ENCODE measurements at regions not wholly inside any gene's neighbourhood (a gene's known extent, or its start where the extent isn't known, plus 50 kb on each side); places are given as distances from the start of the nearest gene placed in this dataset.

DNA sequence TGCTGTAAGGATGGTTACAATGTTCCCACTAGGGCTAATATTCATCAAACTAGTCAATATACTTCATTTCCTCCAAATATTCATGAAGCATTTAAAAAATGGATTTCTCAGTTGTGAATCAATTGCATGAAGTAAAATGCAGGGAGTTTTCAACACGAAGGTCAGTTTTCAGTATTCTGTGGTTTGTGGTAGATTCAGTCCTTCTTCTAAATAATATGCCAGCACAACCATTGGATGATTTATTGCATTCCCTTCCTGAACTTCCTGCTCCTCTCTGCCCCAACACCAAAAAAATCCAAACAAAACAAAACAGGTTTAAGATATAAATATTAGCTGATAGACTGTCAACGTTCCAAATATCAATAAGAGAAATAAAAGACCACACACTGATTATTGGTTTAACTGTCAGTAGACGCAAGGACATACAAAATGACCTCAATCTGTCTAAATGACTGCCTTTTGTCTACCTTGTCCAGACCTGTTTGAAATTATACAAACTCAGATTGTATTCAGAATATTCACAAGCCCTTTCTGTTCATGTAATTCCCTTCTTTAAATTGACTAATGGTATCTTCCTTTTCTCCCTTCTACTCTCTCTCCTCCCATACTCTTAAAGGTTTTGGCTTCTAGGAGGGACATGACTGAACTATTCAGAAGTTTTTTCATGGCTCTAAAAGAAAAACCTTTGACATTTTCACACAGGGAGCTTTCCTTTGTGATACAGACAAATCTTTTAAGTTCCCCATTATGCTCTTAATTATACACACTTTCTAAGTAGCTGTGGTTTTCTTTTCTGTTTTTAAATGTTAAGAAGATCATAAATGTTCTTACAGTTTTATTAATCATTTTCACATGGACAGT is 92.6 kb upstream of the STT3B start:
- DNase-seq = no peak

DNA sequence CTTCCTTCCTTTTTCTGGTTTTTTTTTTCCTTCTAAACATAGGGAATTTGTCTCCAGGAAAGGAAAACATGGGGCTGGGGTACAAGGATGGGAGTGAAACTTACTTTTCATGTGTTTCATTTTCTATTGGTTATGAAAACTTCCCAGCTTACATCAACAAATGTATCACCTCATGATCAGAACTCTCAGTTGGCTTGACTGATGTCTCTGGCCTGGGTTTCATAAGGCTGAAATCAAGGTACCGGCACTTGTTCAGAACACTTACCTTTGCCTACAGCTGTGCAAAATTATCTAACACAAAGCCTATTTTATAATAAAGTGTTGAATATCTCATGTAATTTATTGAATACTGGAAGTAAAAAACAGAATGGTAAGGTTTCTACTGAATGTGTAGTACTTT is 91.8 kb upstream of the STT3B start:
- DNase-seq = no peak

DNA sequence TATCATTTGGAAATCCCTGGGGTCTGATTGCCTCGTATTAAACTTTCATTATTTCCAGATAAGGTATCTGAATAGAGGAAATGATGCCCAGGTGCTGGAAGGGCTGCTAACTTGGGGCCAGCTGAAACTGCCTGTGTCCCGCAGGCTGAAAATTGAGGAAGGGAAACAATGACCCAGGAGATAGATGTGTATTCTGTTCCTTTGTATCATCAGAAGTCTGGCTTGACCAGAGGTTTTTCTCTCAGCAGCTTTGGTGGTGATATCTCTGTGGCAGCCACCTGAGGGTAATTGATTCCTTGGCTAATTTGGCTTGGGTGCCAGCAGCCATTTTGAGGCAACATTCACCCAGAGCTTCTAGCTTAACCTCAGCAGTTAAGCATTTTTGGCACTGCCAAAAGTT is 90.0 kb upstream of the STT3B start:
- DNase-seq = no peak

- DNase-seq = no peak
Observed at GRCh38 chr3:31444220-31445142, 88.2 kb upstream of the STT3B start.

DNA sequence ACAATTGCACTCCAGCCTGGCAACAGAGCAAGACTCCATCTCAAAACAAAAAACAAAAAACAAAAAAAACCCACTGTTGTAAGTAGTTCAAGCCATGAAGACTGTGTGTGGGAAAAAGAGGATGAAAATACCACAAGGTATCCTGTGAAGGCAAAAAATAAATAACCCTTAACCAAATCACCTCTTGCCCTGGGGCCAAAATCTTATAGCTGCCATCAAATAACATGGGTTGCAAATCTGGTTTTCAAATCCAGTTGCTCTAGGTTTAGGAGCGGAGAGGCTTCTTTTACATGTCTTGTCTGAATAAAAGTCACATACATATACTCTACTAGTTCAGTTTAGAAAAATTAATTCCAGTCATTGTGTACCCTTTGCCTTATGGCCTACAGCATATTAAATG is 87.0 kb upstream of the STT3B start:
- no peak for DNase-seq

DNA sequence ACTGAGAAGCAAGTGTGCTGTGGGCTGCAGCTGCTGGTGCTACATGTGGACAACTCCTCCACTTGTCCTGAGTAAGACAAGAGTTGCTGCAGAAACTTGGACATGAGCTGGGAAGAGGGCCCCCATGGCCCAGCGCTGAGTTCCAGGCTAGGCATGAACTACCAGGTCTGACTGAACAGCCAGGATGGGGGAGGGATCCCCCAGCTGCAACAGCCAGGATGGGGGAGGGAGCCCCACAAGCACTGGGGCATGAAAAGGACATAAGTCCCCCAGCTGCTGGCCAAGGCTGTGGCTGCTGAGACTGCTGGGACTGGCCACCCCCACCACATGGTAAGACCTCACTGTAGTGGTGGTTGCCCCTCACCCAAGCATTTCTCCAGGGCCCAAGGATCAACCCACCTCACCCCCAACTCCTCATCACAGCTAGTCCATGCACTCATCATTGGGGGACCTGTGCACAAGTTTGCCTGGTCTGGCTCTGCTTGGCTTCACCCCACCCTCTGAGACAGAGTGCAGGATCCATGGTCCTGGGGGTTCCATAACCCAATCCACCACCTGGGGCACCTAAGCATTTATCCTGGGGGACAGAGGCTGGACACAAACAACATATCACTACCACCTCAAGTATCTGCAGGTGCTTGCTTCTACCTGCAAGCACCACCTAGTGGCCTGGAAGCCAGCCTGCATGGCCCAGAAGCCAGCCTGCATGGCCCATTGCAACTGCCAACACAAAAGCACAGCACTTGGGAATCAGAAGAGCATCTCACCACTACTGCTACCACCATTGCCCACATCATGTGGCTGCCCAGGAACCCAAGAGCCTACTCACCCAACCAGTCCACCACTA is 84.5 kb upstream of the STT3B start:
- DNase-seq = peak; percentile 41

DNA sequence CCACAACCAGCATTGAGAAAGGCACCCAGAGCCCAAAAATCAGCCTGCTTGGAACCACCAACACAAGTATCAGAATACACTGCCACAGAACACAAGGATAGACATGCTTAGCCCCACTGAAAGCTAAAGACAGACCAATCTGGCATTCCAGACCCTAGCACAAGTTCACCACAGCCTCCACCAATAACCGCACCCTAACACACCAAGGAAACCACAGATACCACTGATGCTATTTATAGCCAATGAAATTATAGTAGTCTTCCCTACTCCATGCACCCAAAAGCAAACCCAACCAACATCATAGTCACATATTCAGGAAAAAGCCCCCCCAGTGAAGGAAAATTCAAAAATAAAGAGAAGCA is 83.9 kb upstream of the STT3B start:
- DNase-seq = no peak

DNA sequence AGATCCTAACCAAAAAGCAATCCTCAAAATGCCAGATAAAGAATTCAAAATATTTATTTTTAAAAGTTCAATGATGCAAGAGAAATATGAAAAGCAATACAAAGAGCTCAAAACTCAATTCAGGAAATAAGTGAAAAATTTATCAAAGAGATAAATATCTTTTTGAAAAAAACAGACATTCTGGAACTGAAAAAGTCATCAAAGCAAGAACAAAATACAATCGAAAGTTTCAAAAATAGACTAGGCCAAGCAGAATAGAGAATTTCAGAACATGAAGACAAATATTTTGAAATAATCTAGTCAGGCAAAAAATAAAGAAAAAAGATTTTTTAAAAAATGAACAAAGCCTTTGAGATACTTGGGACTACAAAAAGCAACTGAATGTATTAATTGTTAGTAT is 83.4 kb upstream of the STT3B start:
- no peak for DNase-seq

- DNase-seq = no peak
Observed at GRCh38 chr3:31450345-31450744, 82.4 kb upstream of the STT3B start.

GRCh38 chr3:31452495-31453106 is 80.1 kb upstream of the STT3B start:
- DNase-seq = no peak

DNA sequence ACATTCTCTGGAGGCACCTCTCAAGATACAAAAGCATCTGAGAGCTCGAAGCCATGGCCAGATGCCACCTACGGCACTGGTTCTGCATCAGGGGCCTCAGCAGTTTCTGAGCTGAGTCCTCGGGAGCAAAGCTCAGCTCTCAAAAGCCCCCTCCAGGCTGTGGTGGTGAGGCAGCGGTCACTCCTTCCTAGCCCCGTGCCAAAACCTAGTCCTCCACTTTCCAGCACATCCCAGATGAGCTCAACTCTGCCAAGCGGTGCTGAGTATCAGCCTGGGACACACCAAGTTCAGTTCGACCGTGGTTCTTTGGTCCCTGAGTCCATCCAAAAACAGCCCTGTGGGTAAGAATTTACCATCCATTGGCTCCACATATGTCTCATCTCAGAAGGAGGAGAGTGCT is 79.3 kb upstream of the STT3B start:
- DNase-seq = no peak

DNA sequence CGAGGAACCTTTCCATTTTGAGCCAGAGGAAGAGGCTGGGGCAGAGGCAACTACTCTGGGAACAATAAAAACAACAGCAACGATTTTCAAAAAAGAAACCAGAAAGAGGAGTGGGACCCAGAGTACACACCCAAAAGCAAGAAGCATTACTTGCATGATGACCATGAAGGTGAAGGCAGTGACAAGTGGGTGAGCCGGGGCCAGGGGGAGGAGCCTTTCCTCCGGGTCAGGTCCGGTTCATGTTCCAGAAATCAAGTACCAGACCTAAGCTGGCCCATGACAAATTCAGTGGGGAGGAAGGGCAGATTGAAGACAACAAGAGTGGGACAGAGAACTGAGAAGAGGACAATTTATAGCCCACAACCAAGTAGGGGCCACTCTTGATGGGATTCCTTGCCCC is 77.2 kb upstream of the STT3B start:
- no peak for DNase-seq

GRCh38 chr3:31456373-31456772 is 76.4 kb upstream of the STT3B start:
- DNase-seq = no peak

GRCh38 chr3:31461426-31461825 is 71.3 kb upstream of the STT3B start:
- DNase-seq = no peak

DNA sequence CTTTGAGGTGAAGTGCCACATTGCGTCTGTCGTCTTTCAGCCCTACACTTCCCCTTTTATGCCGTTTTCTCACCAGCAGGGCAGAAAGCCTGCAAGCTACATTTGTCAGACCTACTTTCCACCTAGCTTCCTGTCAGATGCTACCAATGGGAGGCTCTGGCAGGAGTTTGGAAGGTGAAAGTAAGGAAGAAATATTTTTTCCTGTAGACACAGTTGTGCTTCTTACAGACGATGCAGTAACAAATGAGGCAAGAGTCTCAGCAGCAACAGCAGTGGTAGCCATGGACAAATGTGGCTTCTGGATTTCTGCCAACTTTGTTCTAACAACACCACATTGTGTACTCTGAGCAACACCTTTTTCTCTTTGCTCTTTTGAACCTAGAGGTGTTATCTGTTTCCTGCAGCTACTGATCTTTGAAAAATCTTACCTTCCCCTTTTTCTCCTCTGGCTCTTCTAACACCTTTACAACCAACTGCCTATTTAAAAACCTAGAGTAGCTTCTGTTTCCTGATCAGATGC is 70.6 kb upstream of the STT3B start:
- DNase-seq = peak; percentile 66

DNA sequence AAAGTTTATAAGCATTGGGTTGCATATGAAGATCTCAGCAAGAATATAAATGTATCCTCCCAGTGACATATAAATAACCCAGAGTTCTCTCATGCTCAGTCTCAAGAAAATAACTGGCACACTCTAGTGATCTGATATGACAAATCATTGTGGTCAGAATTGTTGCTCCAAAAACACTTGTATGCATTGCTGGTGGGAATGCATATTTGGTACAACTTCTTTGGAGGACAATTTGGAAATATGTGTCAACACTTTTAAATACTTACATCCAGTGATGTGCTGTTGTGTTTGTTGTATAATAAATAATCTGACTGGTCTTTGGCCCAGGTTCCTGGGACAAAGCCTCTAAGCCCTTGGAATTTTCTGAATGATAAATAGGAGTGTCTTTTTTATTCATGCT is 66.7 kb upstream of the STT3B start:
- DNase-seq = no peak

DNA sequence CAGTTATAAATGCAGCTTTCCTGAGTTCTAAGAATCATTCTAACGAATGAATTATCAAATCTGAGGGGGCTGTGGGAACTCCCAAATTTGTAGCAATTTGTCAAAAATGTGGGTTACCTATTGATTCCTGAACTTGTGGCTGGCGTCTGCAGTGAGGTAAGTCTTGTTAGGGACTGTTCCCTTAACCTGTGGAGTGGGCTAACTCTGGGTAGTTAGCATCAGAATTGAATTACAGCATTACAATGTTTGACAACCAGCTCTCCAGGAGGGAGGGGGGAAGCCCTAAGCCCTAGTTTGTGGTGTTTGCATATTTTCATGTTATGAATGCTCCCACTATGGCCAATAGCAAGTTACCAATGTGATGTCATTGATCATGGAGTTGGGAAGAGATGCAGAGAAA is 65.9 kb upstream of the STT3B start:
- DNase-seq = no peak

DNA sequence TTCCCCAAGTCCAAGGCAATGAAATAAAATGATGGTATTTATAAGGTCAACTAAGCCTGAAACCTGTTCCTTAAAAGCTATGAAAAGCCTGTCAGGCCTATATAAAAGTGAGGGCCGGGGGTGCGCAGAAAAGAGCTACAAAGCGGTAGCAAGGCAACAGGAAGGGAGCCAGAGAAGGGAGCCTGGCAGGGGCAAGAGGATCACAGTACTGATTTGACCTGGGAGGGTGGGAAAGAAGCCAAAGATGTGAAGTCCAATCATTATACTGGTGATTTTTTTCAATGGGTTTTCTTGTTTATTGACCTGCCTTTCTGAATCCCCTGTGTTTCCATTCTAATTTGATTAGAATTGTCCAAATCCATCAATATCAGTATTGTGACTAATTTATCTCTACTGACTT is 64.3 kb upstream of the STT3B start:
- DNase-seq = no peak

DNA sequence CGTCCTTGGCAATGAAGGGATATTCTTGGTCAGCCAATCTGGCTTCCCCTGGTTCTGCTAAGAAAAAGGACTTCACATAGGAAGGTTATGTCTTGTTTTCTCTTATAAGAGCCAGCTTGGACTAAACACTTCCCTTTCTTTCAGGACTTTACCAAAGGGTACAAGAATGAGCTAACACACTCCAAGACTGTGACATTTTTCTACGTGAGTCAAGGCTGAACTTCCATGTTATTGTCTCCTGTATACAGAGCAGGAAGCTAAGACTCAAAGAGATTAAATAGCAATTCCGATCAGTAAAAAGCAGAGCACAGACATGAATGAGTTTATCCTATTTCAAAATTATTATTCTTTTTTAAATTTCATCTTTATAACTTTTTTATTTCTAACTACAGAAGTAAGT is 63.3 kb upstream of the STT3B start:
- DNase-seq = no peak

DNA sequence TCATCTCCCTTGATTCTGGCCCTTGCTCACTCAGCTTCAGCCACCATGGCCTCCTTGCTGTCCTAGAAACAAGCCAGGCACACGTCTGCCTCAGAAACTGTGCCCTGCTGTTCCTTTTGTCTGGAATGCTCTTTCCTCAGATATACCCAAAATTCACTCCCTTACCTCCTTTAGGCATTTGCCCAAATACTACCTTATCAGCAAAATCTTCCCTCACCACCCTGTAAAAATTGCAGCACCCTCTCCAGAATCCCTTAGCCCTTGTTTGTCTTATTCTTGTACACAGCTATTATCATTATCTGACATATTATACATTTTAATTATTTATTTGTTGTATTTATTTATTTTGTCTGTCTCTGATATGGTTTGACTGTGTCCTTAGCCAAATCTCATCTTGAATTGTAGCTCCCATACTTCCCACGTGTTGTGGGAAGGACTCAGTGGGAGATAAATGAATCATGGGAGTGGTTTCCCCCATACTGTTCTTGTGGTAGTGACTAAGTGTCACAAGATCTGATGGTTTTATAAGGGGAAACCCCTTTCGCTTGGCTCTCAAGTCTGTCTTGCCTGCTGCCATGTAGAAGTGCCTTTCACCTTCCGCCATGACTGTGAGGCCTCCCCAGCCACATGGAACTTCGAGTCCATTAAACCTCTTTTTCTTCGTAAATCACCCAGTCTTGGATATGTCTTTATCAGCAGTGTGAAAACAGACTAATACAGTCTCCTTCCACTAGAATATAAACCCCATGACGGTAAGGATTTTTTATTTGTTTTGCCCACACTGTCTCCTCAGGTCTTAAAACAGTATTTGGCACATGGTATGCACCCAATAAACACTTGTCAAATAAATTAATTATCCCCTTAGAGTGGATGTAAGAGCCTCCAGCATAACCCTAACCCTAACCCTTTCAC is 60.0 kb upstream of the STT3B start:
- no peak for DNase-seq

DNA sequence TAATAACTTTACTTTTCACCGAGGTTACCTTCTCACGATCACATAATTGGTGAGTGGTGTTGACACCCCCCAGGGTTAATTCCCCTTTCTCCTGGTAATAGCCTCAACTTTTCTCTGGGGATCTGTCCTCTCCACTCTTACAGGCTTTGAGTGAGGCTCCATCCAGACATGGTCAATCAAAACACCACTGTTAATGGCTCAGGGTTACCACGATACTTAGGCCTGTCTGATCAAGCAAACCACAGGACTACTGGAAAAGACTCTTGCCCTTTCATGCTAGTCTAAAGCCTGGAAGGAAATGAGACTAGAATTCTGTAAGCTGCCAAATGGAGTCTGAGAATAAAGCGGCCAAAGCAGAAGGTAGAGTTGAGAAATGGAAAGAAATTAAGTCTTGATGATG is 56.5 kb upstream of the STT3B start:
- no peak for DNase-seq

All from CD4-positive, alpha-beta T cell treated with Interleukin-6 for 4 hours (primary cell).